Amygdala (tissue), 56 donors: ENCODE measurements at regions not wholly inside any gene's neighbourhood (a gene's known extent, or its start where the extent isn't known, plus 50 kb on each side); places are given as distances from the start of the nearest gene placed in this dataset.
"Not testable (repeated sequence)": the region's sequence is repeated elsewhere in the genome, so short reads cannot be mapped to it uniquely, and the experiment has no call there.

ENCODE experiments used
- DNase-seq, 56 donors: peaks; one replicate each; lab custom pipeline; 2025; lab: John Stamatoyannopoulos, UW

GRCh38 chr13:42396901-42397655 lies 125.1 kb downstream of the AKAP11 start:
- peak in 1 of 56 donors; percentile 9 for DNase-seq

- no peak for DNase-seq
Observed at GRCh38 chr13:42398533-42398932, 126.6 kb downstream of the AKAP11 start.

GRCh38 chr13:42400188-42400833 lies 128.4 kb downstream of the AKAP11 start:
- no peak for DNase-seq

GRCh38 chr13:42401376-42401775 lies 129.4 kb downstream of the AKAP11 start:
- no peak for DNase-seq

- DNase-seq: no peak
Observed at GRCh38 chr13:42405665-42406390, 133.9 kb downstream of the AKAP11 start.

GRCh38 chr13:42409075-42409474 lies 137.1 kb downstream of the AKAP11 start:
- no peak for DNase-seq

- DNase-seq: no peak
Observed at GRCh38 chr13:42409551-42409950, 137.6 kb downstream of the AKAP11 start.

GRCh38 chr13:42412812-42413483 lies 141.0 kb downstream of the AKAP11 start:
- no peak for DNase-seq

GRCh38 chr13:42413484-42413815 lies 141.5 kb downstream of the AKAP11 start:
- peak in 1 of 56 donors; percentile 25 for DNase-seq

GRCh38 chr13:42417626-42418025 lies 145.7 kb downstream of the AKAP11 start:
- DNase-seq: no peak

- DNase-seq: no peak
Observed at GRCh38 chr13:42418184-42418583, 146.2 kb downstream of the AKAP11 start.

- no peak for DNase-seq
Observed at GRCh38 chr13:42420304-42420703, 148.4 kb downstream of the AKAP11 start.

- DNase-seq: no peak
Observed at GRCh38 chr13:42422681-42423080, 150.7 kb downstream of the AKAP11 start.

- no peak for DNase-seq
Observed at GRCh38 chr13:42424182-42424581, 149.8 kb upstream of the TNFSF11 start.

GRCh38 chr13:42445354-42445753 lies 128.6 kb upstream of the TNFSF11 start:
- no peak for DNase-seq

- DNase-seq: not testable (repeated sequence)
Observed at GRCh38 chr13:42446597-42446996, 127.4 kb upstream of the TNFSF11 start.

- DNase-seq: no peak
Observed at GRCh38 chr13:42453091-42453645, 120.8 kb upstream of the TNFSF11 start.

GRCh38 chr13:42454749-42455148 lies 119.2 kb upstream of the TNFSF11 start:
- DNase-seq: no peak

- DNase-seq: no peak
Observed at GRCh38 chr13:42458193-42458592, 115.8 kb upstream of the TNFSF11 start.

GRCh38 chr13:42466123-42466522 lies 107.8 kb upstream of the TNFSF11 start:
- no peak for DNase-seq

- DNase-seq: no peak
Observed at GRCh38 chr13:42466609-42467008, 107.3 kb upstream of the TNFSF11 start.
